Thyroid gland (tissue), 4 donors: ENCODE measurements at regions not wholly inside any gene's neighbourhood (a gene's known extent, or its start where the extent isn't known, plus 50 kb on each side); places are given as distances from the start of the nearest gene placed in this dataset.

ENCODE experiments used
- POLR2A ChIP-seq, 2 donors: fragments of 450-650 bp; IDR thresholded peaks; one replicate each; pipeline ENCODE4 v1.6.1; 2017; ENCODE audit warnings: antibody characterized with exemption in 2 of 2, mild to moderate bottlenecking in 2 of 2, moderate library complexity in 1 of 2
- TF ChIP-seq, protein P1 (sequence below), 6 experiments: fragments of 200-600 bp in 3 of 6; fragments of 450-650 bp in 3 of 6; sonication (generic) in 3 of 6; IDR thresholded peaks; one replicate each; pipeline ENCODE4 v1.5.1; 2016 to 2019; ENCODE audit warnings: antibody characterized with exemption in 6 of 6, mild to moderate bottlenecking in 2 of 6, inconsistent platforms in 1 of 6, moderate library complexity in 1 of 6

DNA sequence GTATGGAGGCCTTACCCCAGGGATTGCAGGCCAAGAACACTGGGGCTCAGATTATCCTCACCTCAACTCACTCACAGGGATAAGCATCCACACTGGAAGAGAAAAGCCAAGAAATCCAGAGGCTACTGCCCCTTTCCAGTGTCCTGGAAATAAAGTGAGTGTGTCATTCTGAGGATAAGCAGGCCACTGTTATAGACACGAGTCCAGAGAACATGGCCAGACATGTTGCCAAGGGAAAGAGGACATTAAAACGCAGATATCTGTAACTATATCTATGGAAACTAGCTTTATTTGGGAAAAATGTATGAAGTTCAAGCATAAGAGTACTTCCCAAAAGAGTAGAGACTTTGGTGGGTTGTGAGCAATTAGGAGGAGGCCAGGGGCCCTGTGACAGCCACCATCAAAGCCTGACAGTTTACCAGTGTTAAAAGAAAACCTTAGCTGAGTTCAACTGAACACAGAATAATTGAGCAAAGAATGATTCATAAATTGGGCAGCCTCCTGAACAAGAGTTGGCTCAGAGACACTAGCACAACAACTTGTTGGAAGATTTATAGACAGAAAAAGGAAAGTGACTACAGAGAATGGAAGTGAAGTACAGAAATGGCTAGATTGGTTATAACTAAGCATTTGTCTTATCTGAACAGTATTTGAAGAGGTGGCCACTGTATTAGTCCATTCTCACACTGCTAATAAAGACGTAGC lies 1222.2 kb downstream of the STIM2 start:
- TF ChIP-seq, protein P1, sequence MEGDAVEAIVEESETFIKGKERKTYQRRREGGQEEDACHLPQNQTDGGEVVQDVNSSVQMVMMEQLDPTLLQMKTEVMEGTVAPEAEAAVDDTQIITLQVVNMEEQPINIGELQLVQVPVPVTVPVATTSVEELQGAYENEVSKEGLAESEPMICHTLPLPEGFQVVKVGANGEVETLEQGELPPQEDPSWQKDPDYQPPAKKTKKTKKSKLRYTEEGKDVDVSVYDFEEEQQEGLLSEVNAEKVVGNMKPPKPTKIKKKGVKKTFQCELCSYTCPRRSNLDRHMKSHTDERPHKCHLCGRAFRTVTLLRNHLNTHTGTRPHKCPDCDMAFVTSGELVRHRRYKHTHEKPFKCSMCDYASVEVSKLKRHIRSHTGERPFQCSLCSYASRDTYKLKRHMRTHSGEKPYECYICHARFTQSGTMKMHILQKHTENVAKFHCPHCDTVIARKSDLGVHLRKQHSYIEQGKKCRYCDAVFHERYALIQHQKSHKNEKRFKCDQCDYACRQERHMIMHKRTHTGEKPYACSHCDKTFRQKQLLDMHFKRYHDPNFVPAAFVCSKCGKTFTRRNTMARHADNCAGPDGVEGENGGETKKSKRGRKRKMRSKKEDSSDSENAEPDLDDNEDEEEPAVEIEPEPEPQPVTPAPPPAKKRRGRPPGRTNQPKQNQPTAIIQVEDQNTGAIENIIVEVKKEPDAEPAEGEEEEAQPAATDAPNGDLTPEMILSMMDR (IDR thresholded peaks at IDR 0.05), result no peak
- no peak for TF ChIP-seq POLR2A (IDR thresholded peaks at IDR 0.05)
